Activated CD8-positive, alpha-beta memory T cell treated with anti-CD3 and anti-CD28 coated beads, Interleukin-2, amount 50 U/mL, for 4 hours (primary cell): ENCODE measurements at regions not wholly inside any gene's neighbourhood (a gene's known extent, or its start where the extent isn't known, plus 50 kb on each side); places are given as distances from the start of the nearest gene placed in this dataset.

Experiments used
- DNase-seq: peaks from one replicate; pipeline ENCODE4 v3.0.0-alpha.2; 2020

DNA sequence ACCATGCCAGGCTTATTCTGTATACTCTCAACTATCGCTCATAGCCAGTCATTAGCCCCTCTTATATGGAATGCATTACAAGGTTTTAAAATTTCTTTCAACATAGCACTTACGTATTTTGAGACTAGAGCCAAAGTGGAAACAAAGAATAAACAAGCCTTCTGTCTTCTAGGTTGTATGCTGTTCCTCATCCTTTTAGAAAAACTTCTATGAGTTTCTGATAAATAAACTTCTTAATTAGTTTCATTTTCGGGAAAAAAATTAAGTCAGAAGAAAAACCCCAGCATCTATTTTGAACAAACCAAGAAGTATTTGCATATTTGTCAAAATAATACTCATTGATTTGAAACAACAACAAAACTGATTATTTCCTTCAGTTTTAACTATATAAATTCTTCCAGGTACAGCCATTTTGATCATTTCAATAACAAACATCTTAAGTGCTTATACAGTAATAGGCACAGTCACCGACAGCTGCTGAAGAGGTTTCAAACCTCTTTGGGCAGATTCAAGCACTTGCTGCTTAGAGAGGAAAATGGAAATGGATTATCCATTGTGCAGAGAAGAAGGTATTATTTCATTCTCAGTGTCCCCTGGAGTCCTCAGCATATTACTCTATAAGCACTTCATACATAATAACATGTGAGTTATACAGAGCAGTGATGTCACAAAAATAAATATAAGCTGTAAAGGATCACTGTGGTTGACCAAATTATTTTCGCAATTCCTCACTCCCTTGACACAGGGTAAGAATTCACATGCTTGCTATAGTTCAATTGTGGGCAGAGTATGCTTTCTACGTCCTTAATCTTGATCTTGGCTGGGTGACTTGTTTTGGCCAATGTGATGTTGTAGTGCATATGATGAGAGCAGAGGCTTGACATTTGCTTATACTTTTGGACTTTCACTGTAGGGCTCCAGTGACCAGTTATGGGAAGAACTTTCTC is 833.8 kb downstream of the TRIB2 start:
- DNase-seq, result no peak

DNA sequence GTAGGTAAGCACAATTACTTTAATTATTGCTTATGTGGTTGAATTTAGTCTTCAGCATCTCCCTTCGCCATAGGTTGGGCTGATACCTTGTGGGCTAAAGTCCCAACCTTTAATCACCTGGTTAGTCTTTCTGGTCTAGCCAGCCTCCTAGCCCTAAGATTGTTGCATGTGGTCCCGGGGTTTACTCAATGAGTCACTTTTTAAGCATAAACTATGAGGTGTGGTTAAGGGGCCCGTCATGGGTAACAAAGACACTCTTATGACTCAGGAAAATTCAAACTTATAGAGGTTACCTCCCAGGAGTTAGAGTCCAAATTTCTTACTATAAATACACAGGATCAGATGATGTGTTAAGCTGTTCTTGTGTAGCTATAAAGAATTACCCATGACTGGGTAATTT is 841.6 kb downstream of the TRIB2 start:
- DNase-seq, result no peak

DNA sequence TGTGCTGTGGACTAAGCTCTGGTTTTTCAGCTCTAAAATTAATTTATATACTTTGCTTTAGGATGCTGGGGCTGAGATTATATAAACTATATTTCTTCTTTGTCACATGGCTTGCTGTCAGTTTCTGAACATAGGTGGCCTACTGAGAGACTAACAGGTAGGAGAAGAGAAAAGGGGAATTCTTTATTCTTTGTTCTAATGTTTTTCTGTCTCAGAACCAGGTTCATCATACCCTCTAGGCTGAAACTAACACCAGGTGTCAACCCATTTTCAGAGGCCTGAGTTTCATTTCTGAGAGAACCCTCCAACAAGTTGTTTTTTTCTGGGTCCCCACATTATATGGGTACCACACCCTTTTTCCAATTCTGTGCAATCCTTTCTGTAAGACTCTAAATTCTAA is 843.6 kb downstream of the TRIB2 start:
- DNase-seq, result no peak

DNA sequence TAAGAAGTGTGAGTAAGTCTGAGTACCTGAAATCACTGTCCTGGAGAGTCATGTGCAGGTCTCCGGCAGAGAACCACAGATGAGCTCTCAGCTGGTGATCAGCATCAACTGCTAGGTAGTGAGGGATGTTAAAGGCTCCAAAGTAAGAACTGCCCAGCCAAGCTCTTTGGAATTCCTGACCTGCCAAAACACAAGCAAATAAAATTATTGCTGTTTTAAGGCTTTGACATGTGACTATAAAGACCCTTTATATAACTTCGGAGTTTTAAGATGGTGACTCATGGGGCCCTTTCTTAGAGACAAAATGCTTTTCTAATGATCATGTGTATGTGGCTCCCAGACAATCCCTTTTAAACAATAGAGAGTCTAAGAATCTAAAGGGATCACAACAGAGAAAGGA is 855.7 kb downstream of the TRIB2 start:
- DNase-seq, result no peak

DNA sequence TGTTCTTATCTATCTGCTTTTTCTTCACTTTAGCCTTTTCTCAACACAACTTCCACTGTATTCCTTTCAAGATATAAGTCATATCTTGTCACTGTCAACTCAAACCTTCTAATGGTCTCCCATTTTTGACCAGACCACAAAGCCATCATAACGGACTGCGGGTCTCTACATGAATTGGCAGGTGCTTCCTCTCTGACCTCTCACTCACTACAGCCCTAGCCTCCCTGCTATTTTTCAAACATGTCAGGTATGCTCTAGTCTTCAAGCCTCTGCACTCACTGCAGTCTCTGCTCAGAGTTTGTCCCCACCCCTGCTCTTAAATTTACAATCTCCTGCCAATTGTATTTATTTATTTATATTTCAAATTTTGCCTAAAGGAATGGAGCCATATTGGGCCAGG is 858.1 kb downstream of the TRIB2 start:
- no peak for DNase-seq

DNA sequence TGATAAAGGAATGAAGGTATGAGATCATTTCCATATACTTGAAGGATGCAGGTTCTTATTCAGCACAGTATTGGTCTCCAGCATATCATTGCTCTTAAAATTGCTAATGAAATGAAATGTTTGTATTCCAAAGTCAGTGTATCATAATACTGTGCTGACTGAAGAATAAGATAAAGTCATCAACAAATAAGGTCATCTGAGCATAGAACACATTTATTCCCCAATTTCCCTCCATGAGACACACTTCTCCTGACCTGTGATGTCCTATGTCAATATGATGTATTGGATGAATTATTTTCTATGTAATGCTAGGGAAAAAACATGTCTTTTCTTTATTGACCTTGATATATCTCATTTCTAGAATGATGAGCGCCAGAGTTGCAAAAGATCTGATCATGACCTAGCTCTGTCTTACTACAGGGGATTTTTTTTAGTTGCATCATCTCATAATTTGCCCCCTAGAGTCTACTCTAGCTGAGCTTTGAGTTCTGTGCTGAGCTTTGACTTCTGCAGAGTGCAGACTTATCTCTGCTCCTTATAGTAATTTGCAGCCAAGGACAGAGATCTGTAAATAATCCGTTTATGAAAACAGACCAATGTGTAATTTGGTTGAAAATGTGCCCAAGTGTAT is 859.8 kb downstream of the TRIB2 start:
- no peak for DNase-seq

DNA sequence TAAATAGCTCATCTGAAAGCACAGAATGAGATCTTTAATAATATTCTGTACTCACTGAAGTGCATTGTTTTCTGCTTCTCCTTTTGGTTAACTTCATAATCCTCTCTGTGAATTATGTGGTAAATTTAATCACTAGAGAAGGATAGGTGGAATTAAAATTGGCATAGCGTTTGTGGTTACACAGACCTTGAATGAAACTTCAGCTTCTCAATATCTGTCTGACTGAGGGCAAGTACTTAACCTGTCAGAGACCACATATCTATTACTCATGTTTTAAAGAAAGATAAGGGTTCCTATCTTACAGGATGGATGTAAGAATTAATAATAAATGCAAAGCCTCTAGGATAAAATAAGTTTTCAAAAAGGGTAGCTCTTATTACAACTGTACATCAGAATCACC is 861.8 kb downstream of the TRIB2 start:
- no peak for DNase-seq

DNA sequence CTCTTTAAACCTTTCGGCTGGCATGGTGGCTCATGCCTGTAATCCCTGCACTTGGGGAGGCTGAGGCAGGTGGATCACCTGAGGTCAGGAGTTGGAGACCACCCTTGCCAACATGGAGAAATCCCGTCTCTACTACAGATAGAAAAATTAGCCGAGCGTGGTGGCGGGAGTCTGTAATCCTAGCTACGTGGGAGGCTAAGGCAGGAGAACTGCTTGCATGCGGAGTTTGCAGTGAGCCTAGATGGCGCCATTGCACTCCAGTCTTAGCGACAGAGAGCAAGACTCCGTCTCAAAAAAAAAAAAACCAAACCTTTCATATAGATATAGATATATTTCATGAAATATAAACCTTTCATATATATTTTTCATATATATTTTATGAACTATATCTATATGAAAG is 864.7 kb downstream of the TRIB2 start:
- DNase-seq, result no peak

DNA sequence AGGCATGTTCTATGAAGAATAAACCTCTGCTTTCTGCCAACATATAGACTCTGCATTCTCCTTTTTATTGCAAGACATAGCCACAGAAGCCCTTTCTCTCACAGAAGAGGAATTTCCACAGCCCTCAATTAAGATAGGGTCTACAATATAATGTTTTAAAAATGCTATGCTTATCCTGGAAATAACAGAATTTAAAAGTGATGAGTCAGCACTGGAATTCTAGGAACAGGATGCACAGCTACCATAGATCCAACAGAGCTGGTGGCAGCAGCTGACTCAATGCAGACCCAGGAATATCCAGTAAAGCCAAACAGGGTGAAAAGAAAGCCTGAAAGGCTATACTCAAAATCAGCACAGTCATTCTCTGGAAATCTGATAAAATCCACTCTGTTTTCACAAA is 866.9 kb downstream of the TRIB2 start:
- no peak for DNase-seq

DNA sequence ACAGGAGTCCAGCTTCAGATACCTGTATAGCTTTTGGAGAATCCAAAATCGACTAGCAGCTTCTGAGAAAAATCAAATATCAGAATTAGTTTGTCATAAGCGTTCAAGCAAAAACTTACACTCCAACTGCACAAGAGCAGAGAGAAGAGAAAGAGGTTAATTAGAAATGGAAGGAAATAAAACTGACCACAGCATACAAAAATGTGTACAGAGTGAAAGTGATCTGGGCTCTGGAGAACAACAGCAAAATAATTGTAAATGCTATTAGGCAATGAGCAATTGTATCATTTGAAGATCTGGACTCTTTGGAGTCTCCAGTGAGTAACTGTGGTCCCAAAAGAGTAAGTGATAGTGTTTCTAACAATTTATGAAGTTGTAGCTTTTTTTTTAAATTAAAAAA is 867.3 kb downstream of the TRIB2 start:
- no peak for DNase-seq

DNA sequence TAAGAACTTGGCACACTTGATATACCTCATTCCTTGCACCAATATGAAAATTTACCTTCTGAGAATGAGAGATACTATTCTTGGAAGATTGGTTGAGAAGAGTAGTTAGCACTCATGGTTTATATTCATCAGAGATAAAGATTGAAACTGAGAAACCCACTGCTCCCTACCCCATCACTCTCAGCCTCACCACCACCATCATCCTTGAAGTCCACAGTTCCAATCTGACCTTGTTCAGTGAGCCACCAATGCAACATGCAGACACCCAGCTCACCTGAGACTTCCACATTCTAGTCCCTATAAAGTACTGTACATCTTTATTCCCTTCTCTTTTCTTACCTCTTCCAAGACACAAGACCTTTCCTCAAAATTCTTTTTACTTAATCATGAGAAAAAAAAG is 869.0 kb downstream of the TRIB2 start:
- no peak for DNase-seq

DNA sequence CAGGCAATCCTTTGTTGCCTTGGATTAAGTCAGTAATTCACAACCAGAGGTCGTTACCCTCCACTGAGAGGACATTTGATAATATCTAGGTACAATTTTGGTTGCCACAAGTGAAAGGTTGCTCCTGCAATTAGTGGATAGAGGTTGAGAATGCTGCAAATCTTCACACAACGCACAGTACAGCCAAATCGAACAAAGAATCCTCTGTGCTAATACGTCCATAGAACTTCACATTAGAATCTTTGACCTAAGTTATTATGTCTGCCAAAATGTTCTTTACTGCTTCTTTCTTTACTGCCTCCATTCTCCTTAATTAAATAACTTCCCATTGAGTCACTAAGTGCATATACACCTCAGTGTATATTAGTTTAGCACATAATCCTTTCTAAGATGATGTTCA is 879.5 kb downstream of the TRIB2 start:
- no peak for DNase-seq

DNA sequence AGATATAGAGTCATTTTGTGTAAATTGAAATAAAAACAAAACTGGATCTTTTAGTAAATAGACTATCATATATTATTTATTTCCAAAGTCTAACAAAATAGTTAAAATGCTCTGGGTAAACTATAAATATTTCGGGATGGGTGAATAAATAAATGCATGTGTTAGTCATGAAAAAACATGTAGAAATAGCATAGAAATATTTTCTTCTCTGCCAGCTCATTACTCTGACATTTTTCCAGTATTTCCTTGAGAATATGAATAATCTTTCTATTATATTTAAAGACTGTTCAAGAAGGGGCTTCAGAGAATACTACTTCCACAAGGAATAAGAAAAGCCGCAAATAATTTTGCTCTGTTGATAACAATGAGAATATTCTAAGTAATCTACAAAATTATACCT is 880.4 kb downstream of the TRIB2 start:
- DNase-seq, result no peak

DNA sequence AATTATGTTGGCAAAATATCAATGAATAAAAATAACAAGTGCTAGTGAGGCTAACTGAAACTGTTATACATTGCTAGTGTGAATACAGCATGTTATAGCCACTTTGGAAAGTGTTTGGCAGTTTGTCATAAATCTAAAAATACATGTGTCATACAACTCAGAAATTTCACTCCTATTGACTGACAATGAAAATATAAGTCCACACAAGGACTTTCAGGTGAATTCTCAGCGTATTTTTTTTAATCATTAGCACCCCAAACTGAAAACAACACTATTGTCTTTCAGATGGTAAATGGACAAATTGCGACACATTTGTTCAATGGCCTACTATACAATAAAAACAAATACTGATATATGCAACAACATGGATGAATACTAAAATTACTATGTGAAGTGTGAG is 884.8 kb downstream of the TRIB2 start:
- DNase-seq, result no peak

DNA sequence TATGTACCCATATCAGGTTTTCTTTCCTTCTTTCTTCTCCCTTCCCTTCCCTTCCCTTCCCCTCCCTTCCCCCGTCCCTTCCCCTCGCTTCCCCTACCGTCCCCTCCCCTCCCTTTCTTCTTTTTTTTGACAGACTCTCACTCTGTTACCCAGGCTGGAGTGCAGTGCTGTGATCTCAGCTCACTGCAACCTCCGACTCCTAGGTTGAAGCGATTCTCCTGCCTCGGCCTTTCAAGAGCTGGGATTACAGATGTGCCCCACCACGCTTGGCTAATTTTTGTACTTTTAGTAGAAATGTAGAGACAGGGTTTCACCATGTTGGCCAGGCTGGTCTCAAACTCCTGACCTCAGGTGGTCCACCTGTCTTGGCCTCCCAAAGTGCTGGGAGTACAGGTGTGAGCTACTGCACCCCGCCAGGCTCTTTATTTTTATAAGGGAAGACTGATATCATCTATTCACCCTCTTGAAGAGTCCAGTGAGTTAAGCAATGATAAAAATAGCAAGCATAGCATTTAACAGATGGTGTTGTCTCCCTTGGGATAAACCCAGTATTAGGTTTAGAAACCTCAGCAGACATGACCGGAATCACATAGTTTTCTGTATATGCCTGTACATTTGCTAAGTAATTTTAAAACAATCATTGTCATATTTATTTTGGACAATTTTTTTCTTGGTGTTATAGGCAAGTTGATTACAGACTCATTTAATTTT is 888.4 kb downstream of the TRIB2 start:
- no peak for DNase-seq

DNA sequence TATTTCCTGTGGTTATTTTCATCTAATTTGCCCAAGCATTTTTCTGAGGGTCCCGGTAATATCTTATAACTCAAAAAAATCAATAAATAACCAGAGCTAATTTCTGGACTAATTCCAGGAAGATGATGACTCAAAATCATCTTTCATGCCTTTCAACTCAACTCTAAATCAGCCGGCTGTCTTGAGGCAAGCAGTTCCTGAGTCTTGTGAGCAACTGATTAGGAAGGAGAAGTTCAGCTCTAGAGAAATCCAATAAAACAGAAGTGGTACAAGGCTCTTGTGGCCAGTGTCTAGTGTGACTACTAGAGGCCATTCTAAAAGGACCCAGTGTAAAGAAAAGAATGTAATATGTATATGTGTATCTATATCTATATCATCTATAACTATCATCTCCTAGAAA is 890.4 kb downstream of the TRIB2 start:
- DNase-seq, result no peak

DNA sequence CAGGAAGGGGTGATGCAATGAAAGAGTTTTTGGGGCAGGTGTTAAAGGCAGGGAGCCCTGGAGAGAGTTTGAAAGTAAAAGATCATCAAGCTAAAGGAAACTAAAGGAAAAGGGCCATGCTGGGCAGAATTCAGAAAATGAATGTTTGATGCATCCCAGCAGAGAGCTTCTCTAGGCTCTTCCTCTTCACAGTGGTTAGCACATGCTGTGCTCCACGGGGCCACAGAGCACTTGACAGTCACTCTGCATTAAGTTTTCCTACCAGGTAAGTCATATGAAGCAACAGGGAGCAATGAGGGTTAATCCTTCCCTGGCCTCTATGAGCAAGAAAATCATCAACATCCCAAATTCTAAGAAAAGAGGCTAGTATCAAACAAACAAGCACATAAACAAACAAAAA is 895.2 kb downstream of the TRIB2 start:
- no peak for DNase-seq

DNA sequence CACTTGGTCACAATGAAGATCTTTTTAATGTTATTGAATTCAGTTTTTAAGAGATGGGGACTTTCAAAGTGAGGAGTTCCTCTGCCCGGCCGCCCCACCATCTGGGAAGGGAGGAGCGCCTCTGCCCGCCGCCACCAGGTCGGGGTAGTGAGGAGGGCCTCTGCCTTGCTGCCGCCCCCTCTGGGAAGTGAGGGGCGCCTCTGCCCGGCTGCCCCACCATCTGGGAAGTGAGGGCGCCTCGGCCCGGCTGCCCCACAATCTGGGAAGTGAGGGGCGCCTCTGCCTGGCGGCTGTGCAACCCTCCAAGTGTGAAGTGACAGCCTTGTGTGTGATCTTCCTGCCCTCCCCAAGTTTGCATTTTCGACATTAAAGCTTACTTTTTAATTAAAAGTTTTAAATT is 899.3 kb downstream of the TRIB2 start:
- no peak for DNase-seq

DNA sequence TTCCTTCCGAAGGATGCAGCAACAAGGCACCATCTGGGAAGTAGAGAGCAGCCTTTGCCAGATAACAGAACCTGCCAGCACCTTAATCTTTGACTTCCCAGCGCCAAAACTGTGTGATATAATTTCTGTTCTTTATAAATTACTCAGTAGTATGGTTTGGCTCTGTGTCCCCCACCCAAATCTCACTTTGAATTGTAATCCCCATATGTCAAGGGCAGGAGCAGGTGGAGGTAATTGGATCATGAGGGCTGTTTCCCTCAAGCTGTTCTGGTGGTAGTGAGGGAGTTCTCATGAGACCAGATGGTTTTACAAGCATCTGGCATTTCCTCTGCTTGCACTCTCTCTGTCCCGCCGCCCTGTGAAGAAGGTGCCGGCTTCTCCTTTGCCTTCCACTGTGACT is 899.9 kb downstream of the TRIB2 start:
- DNase-seq, result no peak

DNA sequence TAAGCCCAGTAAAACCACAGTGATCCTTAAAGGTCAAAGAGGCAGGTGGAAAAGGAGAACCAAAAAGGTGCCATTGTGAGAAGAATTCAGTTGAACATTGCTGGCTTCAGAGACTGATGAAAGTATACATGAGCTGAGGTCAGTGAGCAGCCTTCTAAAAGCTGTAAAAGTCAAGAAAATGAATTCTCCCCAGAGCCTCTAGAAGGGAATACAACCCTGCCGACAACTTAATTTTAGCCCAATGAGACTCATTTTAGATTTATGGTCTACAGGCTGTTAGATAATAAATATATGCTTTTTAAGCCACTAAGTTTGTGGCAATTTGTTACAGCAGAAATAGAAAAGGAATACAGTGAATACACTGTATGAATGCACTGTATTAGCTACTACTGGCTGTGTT is 911.4 kb downstream of the TRIB2 start:
- DNase-seq, result no peak

DNA sequence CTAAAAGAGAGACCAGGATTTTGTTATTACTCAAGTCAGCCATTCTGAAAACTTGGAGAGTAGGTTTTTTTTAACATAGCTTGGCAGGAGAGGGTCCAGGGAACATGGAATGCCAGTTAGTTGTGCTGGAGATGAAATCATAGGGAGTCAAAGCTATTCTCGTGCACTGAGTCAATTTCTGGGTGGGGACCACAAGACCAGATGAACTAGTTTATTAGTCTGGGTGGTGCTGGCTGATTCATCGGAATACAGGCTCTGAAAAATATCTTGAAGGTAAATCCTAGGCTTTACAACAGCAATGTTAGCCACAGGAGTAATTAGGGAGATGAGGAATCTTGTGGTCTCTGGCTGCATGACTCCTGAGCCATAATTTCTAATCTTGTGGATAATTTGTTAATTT is 921.4 kb downstream of the TRIB2 start:
- DNase-seq, result no peak

DNA sequence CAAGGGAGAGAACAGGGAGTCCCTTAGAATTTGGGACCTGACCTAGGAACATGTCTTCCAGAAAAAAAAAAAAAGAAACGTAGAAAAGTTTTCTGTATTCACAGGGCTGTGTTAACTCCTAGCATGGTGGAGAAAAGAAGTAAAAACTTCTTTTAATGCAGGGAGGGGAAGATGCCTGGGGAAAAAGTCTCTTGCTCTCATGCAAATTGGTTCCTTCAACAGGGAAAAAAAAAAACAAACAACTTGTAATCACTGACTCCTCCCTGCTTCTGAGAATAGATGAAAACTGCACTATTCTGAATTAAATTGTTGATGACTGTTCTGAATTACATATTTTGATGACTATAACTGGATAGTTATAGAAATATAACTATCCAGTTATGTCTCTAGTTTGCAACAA is 933.2 kb downstream of the TRIB2 start:
- DNase-seq, result no peak

DNA sequence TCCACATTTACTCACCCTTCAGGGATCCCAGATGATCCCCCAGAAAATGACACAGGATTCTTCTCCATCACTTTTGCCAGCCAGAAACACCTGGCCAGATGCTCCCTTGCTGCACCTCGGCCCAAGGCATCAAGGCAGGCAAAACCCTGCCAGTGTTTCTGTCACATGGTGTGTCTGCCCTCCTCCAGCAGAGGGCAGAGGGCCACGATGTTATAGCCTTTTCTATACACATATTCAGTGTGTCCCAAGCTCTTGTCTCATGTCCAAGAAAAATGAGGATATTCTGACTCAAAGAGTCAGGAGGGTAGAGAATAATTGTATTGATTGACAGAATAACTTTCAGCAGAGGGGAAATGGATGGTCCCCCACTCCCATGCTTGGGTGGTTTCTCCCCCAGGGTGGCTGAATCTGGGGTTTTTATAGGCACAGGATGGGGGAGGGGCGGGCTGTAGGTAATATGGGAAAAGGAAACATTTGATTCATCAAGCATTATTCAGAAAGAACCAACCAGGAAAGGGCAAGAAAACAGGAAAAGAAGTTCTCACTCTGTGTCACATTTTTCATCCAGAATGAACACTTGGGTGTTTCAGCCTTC is 933.9 kb downstream of the TRIB2 start:
- no peak for DNase-seq

DNA sequence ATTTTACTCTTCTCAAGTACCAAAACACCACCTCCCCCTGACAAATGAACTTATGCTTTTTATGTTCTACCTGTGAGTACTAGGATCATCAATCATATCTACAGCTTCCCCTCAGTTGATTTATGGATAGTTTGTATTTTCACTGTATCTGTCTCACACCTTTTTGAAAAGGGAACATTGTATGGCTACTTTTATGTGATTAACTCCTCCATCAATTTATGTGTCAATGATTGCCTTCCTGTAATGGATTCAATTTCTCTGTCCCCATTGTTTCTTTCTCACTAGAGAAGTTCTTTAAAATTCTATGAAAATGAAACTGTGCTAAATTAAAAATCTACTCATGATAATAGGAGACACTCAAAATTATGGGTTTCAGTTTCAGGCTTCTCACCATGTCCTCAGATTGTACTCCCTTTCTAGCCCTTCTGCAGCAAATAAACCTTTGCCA is 935.0 kb downstream of the TRIB2 start:
- no peak for DNase-seq
